ENCODE measurements at regions not wholly inside any gene's neighbourhood (a gene's known extent, or its start where the extent isn't known, plus 50 kb on each side); places are given as distances from the start of the nearest gene placed in this dataset.
A peak's percentile ranks its signal among the peaks of the same experiment; 100 is the strongest.

DNA sequence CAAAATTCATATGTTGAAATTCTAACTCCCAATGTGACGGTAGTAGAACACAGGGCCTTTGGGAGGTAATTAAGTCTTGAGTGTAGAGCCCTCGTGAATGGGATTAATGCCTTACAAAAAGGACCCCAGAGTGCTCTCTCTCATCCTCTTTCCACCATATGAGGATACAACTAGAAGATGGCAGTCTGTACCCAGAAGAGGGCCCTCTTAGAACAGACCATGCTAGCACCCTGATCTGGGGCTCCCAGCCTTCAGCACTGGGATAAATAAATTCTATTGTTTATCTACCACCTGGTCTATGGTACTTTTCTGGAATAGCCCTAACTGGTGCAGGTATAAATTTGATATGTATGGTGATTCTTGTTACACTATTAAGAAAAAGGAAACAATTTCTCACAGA, 332.3 kb downstream of the BRINP1 start:
- Mint-ChIP-seq H3K9me3 (peaks cover 5% of the 10 kb centered on the region; the same call in 1 of the 2 replicates), H3K4me3 (no peak overlapping the region), H3K27ac (no peak overlapping the region), H3K4me1 (no peaks in the 10 kb centered on the region), H3K27me3 (ENCODE audit: low read depth) (no peaks in the 10 kb centered on the region; the same call in 1 of the 2 replicates), H3K36me3 (no peaks in the 10 kb centered on the region)
- no peak for DNase-seq (ENCODE audit: low spot score)
- CTCF ChIA-PET, result no interaction called here
- POLR2A ChIA-PET, result no interaction called here
- ATAC-seq, result peak; percentile 80
- no peak for TF ChIP-seq MXD4 (CRISPR knock-in tag; IDR thresholded peaks at IDR 0.05; ENCODE audit: borderline replicate concordance)
- no peak for TF ChIP-seq FOXP1 (CRISPR knock-in tag; IDR thresholded peaks at IDR 0.05; ENCODE audit: borderline replicate concordance)
- TF ChIP-seq ZNF219 (CRISPR knock-in tag; IDR thresholded peaks at IDR 0.05; ENCODE audit: borderline replicate concordance), result no peak
- no peak for TF ChIP-seq NFATC4 (CRISPR knock-in tag; IDR thresholded peaks at IDR 0.05)
- TF ChIP-seq TEAD4 (CRISPR knock-in tag; IDR thresholded peaks at IDR 0.05), result no peak
- no peak for TF ChIP-seq ATF1 (CRISPR knock-in tag; IDR thresholded peaks at IDR 0.05)
- TF ChIP-seq NR3C1 (CRISPR knock-in tag; conservative IDR thresholded peaks at IDR 0.05; ENCODE audit: low read depth), result no peak
- no peak for TF ChIP-seq EMX1 (CRISPR knock-in tag; IDR thresholded peaks at IDR 0.05)
- TF ChIP-seq ELF4 (CRISPR knock-in tag; IDR thresholded peaks at IDR 0.05; ENCODE audit: low read depth), result no peak
- TF ChIP-seq NR1H2 (CRISPR knock-in tag; IDR thresholded peaks at IDR 0.05), result no peak
- TF ChIP-seq, protein P1, sequence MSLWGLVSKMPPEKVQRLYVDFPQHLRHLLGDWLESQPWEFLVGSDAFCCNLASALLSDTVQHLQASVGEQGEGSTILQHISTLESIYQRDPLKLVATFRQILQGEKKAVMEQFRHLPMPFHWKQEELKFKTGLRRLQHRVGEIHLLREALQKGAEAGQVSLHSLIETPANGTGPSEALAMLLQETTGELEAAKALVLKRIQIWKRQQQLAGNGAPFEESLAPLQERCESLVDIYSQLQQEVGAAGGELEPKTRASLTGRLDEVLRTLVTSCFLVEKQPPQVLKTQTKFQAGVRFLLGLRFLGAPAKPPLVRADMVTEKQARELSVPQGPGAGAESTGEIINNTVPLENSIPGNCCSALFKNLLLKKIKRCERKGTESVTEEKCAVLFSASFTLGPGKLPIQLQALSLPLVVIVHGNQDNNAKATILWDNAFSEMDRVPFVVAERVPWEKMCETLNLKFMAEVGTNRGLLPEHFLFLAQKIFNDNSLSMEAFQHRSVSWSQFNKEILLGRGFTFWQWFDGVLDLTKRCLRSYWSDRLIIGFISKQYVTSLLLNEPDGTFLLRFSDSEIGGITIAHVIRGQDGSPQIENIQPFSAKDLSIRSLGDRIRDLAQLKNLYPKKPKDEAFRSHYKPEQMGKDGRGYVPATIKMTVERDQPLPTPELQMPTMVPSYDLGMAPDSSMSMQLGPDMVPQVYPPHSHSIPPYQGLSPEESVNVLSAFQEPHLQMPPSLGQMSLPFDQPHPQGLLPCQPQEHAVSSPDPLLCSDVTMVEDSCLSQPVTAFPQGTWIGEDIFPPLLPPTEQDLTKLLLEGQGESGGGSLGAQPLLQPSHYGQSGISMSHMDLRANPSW (CRISPR knock-in tag; conservative IDR thresholded peaks at IDR 0.05; ENCODE audit: low read depth), result no peak
- TF ChIP-seq, protein P2, sequence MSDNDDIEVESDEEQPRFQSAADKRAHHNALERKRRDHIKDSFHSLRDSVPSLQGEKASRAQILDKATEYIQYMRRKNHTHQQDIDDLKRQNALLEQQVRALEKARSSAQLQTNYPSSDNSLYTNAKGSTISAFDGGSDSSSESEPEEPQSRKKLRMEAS (CRISPR knock-in tag; IDR thresholded peaks at IDR 0.05), result no peak
- TF ChIP-seq, protein P3, sequence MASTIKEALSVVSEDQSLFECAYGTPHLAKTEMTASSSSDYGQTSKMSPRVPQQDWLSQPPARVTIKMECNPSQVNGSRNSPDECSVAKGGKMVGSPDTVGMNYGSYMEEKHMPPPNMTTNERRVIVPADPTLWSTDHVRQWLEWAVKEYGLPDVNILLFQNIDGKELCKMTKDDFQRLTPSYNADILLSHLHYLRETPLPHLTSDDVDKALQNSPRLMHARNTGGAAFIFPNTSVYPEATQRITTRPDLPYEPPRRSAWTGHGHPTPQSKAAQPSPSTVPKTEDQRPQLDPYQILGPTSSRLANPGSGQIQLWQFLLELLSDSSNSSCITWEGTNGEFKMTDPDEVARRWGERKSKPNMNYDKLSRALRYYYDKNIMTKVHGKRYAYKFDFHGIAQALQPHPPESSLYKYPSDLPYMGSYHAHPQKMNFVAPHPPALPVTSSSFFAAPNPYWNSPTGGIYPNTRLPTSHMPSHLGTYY (CRISPR knock-in tag; IDR thresholded peaks at IDR 0.05), result no peak
- TF ChIP-seq SOX15 (CRISPR knock-in tag; IDR thresholded peaks at IDR 0.05), result no peak
- TF ChIP-seq ZBTB21 (CRISPR knock-in tag; IDR thresholded peaks at IDR 0.05; ENCODE audit: borderline replicate concordance), result no peak
- TF ChIP-seq, protein P4, sequence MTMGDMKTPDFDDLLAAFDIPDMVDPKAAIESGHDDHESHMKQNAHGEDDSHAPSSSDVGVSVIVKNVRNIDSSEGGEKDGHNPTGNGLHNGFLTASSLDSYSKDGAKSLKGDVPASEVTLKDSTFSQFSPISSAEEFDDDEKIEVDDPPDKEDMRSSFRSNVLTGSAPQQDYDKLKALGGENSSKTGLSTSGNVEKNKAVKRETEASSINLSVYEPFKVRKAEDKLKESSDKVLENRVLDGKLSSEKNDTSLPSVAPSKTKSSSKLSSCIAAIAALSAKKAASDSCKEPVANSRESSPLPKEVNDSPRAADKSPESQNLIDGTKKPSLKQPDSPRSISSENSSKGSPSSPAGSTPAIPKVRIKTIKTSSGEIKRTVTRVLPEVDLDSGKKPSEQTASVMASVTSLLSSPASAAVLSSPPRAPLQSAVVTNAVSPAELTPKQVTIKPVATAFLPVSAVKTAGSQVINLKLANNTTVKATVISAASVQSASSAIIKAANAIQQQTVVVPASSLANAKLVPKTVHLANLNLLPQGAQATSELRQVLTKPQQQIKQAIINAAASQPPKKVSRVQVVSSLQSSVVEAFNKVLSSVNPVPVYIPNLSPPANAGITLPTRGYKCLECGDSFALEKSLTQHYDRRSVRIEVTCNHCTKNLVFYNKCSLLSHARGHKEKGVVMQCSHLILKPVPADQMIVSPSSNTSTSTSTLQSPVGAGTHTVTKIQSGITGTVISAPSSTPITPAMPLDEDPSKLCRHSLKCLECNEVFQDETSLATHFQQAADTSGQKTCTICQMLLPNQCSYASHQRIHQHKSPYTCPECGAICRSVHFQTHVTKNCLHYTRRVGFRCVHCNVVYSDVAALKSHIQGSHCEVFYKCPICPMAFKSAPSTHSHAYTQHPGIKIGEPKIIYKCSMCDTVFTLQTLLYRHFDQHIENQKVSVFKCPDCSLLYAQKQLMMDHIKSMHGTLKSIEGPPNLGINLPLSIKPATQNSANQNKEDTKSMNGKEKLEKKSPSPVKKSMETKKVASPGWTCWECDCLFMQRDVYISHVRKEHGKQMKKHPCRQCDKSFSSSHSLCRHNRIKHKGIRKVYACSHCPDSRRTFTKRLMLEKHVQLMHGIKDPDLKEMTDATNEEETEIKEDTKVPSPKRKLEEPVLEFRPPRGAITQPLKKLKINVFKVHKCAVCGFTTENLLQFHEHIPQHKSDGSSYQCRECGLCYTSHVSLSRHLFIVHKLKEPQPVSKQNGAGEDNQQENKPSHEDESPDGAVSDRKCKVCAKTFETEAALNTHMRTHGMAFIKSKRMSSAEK (CRISPR knock-in tag; IDR thresholded peaks at IDR 0.05; ENCODE audit: borderline replicate concordance), result no peak
- TF ChIP-seq, protein P5, sequence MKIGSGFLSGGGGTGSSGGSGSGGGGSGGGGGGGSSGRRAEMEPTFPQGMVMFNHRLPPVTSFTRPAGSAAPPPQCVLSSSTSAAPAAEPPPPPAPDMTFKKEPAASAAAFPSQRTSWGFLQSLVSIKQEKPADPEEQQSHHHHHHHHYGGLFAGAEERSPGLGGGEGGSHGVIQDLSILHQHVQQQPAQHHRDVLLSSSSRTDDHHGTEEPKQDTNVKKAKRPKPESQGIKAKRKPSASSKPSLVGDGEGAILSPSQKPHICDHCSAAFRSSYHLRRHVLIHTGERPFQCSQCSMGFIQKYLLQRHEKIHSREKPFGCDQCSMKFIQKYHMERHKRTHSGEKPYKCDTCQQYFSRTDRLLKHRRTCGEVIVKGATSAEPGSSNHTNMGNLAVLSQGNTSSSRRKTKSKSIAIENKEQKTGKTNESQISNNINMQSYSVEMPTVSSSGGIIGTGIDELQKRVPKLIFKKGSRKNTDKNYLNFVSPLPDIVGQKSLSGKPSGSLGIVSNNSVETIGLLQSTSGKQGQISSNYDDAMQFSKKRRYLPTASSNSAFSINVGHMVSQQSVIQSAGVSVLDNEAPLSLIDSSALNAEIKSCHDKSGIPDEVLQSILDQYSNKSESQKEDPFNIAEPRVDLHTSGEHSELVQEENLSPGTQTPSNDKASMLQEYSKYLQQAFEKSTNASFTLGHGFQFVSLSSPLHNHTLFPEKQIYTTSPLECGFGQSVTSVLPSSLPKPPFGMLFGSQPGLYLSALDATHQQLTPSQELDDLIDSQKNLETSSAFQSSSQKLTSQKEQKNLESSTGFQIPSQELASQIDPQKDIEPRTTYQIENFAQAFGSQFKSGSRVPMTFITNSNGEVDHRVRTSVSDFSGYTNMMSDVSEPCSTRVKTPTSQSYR (CRISPR knock-in tag; IDR thresholded peaks at IDR 0.05), result no peak
- TF ChIP-seq, protein P6, sequence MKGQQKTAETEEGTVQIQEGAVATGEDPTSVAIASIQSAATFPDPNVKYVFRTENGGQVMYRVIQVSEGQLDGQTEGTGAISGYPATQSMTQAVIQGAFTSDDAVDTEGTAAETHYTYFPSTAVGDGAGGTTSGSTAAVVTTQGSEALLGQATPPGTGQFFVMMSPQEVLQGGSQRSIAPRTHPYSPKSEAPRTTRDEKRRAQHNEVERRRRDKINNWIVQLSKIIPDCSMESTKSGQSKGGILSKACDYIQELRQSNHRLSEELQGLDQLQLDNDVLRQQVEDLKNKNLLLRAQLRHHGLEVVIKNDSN (CRISPR knock-in tag; IDR thresholded peaks at IDR 0.05), result no peak
- TF ChIP-seq FOXK1 (CRISPR knock-in tag; IDR thresholded peaks at IDR 0.05), result no peak
- no peak for TF ChIP-seq ZNF416 (CRISPR knock-in tag; IDR thresholded peaks at IDR 0.05)

Measured in WTC11 (cell line).